ENCODE measurements at regions not wholly inside any gene's neighbourhood (a gene's known extent, or its start where the extent isn't known, plus 50 kb on each side); places are given as distances from the start of the nearest gene placed in this dataset.
"Not testable (repeated sequence)": the region's sequence is repeated elsewhere in the genome, so short reads cannot be mapped to it uniquely, and the experiment has no call there.

DNA sequence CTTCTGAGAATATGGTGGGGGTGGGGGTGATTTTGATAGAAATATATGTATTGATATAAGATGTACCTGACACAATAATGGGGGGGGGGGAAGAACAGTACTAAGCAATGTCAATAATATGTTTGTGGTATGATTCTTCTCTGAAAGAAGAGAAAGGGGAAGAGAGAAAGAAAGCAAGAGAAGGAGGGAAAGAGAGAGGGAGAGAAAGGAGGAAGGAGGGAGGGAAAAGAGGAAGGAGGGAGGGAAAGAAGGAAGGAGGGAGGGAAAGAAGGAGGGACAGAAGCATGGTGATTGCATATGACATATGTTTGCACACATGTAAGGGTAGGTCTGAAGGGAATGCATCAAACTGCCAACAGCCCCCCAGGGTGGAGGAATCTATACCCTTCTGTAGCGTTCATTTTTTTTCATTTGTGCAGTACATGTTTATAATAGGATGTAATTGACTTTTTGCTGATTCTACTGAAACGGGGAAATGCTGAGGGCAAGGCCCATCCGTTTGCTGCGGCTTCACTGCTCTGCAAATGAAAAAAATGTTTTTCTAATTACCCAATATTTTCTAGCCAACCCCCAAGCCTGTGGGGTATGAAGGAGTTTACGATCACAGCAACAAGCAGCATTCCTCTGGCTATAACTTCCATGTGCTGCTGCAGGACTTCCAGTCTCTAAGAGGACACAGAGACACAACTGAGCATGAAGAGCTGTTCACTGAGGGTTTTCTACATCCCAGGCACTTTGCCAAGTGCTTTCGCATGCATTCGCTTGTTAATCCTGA lies 119.3 kb upstream of the ZC3H12A start:
- H3K4me3 ChIP-seq = no peak overlapping the region
- H3K27ac ChIP-seq = no peak overlapping the region

DNA sequence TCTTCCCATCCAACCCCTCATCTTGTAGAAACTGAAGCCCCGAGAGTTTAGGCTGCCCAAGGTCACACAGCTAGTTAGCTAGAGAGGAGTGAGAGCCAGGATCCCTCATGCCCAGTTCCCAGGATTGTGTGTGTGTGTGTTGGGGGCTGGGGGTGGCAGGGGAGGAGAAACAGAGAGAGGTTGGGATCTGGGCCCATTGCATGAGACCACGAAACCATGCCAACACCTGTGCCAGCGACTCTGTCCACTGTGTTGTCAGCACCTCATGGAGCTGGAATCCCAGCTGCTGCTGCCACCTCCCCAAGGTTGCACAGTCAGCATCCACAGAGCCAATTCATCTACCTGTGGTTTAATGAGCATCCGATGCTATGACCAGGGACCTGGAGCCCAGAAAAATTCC lies 115.4 kb upstream of the ZC3H12A start:
- Histone ChIP-seq H3K27ac (no peak overlapping the region), H3K4me3 (no peak overlapping the region)

DNA sequence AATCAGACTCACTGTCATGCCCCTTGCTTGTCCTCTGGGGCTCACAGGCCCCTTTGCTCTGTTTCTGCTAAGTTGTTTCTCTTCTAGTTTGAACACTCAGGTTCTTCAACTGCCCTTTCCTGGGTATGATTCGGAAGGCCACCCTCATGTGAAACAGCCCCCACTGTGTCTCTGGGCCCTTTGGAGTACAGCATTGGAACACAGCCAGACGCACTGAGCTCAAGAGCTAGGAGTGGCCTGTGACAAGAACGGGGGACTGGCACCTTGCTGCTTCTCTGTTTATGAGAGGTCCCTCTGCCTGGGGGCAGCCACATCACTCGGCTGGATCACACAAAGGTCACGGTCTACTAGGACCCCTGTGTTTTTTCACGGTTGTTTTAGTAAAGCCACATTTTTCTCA lies 114.4 kb upstream of the ZC3H12A start:
- H3K27ac ChIP-seq = no peak overlapping the region
- H3K4me3 ChIP-seq = no peak overlapping the region

DNA sequence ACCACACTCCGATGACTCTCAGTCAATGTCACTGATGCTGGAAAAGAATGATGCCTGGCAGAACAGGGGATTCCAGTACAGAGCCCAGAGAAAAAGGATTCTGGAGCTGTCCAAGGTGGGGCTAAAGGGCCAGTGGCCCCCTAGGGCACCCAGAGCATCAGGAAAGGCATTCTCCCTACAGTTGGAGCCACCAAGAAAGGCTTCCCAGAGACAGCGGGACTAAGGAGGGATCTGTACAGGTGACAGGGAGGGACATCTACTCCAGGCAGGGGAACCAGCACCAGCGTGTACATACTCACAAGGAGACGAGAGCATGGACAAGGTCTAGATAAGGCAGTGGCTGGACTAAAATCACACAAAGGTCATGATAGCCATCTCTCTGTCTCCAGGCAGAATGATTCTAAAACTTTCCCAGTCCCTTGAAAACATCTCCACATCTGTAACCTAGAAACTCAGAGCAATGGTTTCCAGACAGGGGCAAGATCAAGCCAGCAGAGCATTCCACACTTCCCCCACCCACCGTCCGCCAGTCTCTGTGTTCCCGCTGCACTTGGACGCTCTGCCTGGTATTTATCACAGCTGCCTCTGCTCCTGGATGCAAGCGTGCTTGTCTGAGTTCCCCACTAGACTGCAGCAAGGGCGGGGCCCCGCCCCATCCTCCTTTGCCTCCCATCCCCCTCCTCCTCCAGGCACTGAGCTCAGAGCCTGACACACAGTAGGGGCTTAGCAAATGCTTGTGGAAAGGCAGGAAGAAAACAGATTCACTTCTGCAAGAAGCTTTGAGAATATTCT lies 111.6 kb upstream of the ZC3H12A start:
- Histone ChIP-seq H3K4me3 (no peak overlapping the region), H3K27ac (no peak overlapping the region)

DNA sequence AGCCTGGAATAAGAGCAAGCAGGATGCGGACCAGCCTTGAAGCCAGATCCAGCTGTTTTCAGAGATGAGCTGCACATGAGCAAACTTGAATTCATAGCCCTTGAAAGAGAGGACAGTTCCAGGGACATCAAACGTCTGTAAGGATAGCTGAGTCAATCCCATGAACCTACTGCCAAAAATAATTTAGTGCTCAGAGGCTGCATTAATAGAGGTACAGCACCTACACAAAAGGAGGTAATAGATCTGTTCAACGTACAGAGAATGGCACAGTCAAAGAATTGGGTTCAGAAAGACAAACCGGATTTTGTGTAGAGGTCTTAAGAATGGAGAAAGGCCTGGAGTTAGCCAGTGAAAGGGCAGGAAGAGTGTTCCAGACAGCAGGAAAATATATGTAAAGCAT lies 110.8 kb upstream of the ZC3H12A start:
- Histone ChIP-seq H3K4me3 (no peak overlapping the region), H3K27ac (no peak overlapping the region)

DNA sequence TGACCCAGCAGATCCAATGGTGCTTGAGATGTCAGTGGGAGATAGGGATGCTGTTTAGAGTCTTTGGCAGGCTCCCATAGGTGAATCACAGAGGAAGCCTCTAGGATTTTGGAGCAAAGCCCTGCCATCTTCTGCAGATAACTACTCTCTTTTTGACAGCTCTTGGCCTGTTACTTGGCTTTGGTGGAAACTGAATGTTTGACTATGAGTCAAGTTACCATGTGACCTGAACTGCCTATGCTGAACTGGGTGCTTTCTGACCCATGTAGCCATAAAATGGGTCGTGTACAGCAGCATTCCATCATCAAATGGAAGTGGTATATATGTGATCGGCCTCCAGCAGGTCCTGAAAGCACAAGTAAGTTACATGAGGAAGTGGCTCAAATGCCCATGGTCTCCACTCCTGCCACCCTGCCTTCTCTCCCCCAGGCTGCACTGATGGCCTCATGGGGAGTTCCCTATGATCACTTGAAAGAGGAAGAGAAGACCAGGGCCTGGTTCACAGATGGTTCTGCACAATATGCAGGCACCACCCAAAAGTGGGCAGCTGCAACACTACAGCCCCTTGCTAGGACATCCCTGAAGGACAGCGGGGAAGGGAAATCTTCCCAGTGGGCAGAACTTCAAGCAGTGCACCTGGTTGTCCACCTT lies 105.6 kb upstream of the ZC3H12A start:
- not testable (repeated sequence) for H3K27ac ChIP-seq, H3K4me3 ChIP-seq

DNA sequence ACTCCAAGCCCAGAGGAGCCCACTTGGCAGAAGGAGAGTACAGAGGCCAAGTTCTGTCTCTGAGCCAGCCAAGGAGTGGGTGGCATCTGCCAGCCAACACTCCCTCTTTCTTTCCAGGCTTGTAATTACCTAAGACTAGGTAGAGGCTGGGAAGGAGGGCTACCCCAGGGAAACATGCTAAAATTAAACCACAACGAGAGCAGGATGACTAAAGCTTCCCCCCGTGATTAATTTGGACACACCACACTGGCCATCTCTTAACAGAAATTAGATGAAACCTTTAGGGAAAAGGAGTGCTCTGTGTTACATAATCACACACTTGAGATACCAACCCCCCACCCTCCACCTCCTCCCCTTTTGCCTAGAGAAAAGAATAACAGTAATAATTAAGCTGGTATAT lies 102.1 kb upstream of the ZC3H12A start:
- Histone ChIP-seq H3K27ac (no peak overlapping the region), H3K4me3 (no peak overlapping the region)

DNA sequence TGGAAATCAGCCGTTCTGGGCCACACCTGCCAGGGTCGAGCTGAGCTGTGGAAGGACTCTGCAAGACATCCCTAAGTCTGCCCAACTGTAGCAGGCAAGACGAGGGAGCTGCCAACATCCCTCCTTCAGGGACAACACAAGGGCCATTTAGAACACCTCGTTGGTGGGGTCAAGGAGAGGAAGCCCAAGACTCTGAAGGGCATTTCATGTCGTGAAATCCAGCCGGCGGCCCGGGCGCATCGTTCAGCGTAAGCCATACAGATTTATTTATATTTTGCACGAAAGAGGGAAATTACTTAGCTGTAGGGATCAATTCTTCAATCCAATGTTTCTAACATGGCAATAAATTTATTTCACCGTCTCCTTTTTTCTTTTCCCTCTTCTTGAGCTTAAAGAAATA lies 101.7 kb upstream of the ZC3H12A start:
- Histone ChIP-seq H3K4me3 (no peak overlapping the region), H3K27ac (no peak overlapping the region)

DNA sequence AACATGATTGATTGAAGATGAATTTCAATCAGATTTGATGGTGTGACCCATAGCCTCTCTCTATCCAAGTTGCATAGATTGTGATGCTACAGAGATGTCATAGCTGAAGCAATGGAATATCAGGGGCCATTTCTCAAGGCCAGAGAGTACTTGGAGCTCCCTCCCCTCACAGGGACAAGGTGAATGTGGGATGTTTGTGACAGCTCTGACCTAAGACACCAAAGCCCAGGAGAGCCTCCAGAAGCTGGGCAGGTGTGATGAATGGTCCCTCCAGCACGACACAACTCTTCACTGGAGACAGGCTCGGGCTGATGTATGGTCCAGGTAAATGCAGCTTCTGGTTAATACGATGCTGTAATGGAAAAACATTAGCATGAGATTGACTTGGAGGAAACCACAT lies 101.0 kb upstream of the ZC3H12A start:
- H3K4me3 ChIP-seq = no peak overlapping the region
- no peak overlapping the region for H3K27ac ChIP-seq

DNA sequence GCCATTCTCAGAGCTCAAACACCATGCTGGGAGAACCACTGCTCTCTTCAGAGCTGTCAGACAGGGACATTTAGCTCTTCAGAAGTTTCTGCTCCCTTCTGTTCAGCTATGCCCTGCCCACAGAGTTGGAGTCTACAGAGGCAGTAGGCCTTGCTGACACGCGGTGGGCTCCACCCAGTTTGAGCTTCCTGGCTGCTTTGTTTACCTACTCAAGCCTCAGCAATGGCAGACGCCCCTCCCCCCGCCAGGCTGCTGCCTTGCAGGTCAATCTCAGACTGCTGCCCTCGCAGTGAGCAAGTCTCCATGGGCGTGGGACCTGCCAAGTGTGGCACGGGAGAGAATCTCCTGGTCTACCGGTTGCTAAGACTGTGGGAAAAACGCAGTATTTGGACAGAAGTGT lies 93.8 kb upstream of the ZC3H12A start:
- H3K27ac ChIP-seq, H3K4me3 ChIP-seq: not testable (repeated sequence)

DNA sequence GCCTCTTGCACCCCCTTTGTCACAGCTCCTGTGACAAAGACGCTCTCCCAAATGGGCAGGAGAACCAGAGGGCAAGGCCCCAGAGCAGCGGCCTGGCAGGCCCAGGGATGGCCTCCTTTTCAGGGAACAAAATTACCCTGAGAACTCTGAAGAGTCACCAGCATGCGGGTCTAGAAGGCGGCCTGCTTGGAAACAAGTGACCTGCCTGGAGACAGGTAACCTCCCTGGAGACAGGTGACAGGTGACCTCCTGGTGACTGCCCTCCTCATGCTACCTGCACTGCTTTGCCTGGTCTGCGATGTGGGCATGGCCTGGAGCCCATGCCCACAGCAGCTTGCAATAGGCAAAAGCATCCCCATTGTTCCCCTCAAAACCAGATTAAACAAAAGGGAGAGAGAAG lies 86.5 kb upstream of the ZC3H12A start:
- no peak overlapping the region for H3K27ac ChIP-seq

DNA sequence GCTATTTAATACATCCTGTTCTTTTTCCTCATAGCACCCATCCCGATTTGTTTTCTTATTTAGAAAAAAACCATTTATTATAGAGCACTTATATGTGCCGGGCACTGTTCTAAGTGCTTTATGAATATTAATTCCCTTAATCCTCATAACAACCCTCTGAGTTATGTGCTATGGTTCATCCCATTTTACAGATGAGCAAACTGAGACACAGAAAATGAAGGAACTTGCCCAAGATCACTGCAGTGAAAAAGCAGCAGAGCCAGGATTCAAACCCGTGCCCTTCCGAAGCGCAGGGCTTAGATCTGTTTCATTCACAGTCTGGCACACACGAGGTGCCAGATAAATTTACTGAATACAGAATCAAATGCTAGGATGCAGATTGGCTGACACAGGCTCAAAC lies 85.1 kb upstream of the ZC3H12A start:
- H3K27ac ChIP-seq = no peak overlapping the region
- H3K4me3 ChIP-seq = no peak overlapping the region

More for the DNA sequence above, 86.5 kb upstream of the ZC3H12A start:
- no peak overlapping the region for H3K4me3 ChIP-seq

DNA sequence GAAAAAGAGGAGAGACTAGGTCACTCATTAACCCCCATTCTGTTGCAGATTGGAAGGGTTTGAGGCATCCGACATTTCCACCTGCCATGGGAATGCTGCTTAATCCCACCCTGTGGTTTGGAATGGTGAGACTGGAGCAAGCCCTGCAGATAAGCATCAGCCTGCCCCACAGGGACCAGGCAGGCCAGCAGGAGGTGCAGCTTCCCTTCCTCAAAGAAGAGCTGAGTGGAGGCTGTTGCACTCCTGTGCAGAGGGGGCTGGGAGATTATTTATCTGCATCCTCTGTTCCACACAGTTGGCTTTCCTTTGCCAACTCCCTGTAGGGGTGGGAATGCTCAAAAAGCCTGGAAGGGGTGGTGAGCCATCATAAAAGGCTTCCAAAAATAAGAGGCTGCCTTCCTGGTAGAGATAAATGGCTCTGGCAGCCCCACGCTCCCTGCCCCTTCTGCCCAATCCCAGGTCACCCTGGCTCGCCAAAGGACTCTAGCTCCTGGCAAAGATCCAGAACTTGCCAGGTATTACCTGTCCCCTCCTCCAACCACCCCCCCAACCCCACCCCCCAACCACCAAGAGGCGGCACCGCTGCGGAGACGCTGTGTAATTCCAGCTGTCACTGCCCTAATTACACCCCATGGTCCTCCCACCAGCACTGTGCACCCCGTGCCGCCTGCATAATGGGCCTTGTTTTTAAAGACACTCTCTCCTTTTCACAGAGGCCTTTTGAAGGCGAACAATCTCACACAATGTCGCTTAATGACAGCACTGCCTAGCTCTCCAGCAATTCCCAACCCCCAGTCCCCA lies 83.0 kb upstream of the ZC3H12A start:
- no peak overlapping the region for H3K4me3 ChIP-seq
- H3K27ac ChIP-seq = no peak overlapping the region

DNA sequence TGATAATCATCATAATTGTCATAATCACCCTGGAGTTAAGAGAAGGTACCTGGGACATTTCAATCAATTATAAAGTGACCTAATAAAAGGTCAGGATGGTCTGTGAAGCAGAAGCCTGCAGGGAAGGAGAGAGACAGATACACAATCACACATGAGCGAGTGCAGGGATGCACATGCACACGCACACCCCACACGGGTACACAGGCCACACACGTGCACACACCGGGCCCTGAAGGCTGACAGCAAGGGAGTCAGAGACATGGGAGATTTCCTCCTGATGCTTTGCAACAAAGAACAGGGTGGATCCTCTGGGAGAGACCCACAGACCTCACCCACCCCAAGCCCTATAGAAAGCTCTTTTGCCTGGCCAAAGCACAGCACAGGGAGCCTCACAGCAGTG lies 82.3 kb upstream of the ZC3H12A start:
- H3K27ac ChIP-seq = no peak overlapping the region

DNA sequence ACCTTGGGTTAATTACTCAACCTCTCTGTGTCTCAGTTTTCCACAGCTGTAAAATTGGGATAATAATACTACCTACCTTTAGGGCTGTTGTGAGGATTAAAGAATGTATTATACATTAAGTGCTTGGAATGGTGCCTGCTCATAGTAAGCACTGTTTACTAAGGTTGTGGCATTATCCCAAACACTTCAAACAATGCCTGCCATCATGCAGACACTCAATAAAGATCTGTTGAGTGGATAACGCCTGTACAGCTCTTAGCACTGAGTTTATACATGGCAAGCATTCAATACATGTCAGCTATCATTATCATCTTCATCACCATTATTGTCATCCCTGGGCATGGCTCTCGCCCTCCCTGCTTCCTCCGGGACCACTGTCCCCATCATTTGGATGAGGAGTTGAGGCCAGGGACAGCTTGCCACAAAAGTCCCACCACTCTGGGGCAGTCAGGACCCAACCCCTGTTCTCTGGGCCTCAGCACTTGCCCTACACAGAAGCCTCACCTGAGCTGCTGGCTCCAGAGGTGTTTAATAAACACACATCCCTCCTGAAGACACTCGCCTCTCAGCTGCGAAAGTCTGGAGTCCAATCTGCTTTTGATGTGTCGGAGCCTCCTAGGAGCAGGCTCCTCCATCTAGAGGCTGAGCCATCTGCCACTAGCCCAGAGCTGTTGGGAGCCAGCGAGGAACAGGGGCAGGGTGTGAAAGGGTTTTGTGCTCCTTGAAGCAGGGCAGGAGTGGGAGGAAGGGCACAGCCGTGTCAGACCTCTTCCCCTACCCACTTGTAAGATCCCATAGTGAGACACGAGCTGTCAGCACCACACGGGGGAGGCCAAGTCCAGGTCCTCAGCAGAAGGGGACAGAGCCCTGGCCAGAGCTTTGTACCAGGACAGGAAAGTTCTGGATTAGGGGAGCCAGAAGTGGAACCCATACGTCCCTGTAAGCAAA lies 80.9 kb upstream of the ZC3H12A start:
- H3K27ac ChIP-seq = no peak overlapping the region
- H3K4me3 ChIP-seq = no peak overlapping the region

More for the DNA sequence above, 82.3 kb upstream of the ZC3H12A start:
- H3K4me3 ChIP-seq = no peak overlapping the region

DNA sequence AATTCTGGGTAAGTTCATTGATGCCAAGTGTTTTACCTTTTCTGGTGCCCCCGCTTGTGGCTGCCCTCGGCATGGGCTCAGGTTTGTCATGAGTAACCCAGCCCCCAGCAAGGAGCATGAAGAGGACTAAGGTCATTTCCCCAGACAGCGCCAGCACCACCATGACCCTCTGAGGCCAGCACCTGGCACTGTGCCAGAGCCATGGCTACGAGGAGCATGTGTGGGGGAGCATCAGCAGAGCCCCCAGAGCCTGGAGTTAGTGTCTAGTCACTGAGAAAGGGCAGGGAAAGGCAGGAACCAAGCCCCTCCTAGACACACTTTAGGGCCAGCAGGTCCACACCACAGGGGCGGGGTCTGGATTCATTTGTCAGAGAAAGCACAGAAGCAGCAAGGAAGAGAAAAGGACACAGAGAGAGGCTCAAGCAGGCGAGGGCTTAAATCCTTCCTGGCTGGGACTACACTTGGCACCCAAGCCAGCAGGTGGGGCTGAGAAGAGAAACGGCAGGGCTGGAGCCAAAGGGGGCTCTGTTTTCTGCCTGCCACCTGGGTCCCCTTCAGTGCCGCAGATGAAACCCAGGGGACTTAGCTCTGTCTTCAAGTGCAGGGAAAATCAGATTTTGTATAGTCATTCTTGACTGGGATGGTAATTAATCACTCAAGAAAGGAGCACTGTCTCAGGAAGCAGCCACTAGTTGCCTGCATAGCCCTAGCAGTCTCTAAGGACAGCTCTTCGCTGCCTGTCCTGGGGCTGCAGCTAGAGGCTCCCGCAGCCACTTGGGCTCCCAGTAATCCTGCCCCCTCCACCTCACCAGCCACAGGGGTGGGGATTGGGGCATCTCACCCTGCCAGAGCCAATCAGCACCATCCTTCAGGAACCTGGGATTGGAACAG lies 79.6 kb upstream of the ZC3H12A start:
- H3K27ac ChIP-seq = no peak overlapping the region
- H3K4me3 ChIP-seq = no peak overlapping the region

DNA sequence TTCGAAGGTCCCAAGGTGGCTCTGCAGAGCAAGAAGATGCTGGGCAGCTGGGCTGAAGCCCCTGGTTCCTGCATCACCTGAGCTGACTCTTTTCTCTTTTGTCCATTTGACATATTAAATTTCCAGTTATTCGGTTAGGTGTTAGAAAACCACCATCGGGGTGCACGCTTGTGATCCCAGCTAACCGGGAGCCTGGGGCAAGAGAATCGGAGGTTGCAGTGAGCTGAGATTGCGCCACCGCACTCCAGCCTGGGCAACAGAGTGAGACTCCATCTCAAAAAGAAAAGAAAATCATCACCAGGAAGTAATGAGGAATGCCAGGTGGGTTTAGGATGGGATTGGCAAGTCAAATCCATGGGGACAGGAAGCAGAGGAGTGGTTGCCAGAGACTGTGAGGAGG lies 76.3 kb upstream of the ZC3H12A start:
- no peak overlapping the region for H3K4me3 ChIP-seq

DNA sequence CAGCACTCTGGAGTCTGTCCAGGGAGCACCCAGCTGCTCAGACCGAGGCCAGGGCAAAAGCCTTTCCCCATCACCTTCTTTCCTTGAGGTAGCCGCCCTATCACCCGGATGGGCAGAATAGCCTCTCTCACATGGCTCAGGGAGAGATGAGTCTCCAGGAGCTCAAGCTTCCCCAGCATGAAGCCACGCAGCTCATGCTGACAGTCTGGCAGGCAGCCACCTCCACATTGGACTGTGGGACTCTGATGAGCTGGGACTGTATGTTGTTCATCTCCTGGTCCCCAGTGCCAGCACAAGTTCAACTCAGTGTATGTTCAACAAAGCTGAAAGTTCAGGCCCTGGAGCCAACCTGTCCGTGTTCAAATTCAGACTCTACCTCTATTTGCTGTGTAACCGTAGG lies 75.2 kb upstream of the ZC3H12A start:
- Histone ChIP-seq H3K27ac (no peak overlapping the region), H3K4me3 (no peak overlapping the region)

More for the DNA sequence above, 76.3 kb upstream of the ZC3H12A start:
- no peak overlapping the region for H3K27ac ChIP-seq
